Small intestine (tissue), 7 donors: ENCODE measurements at regions not wholly inside any gene's neighbourhood (a gene's known extent, or its start where the extent isn't known, plus 50 kb on each side); places are given as distances from the start of the nearest gene placed in this dataset.
"Not testable (repeated sequence)": the region's sequence is repeated elsewhere in the genome, so short reads cannot be mapped to it uniquely, and the experiment has no call there.

ENCODE experiments used
- DNase-seq, 2 donors: peaks; one replicate each; pipeline versions ENCODE4 v3.0.0 to v3.0.0-alpha.2; 2013
- FAIRE-seq: peaks from 2 replicates; lab custom pipeline; 2012; peaks lifted over from hg19 to GRCh38; lab: Jason Lieb, UNC
- H3K27ac ChIP-seq, 3 donors: one replicate each; pipeline ENCODE4 v1.5.1; 2013; ENCODE audit warnings: low read length in 2 of 3, mild to moderate bottlenecking in 2 of 3, control low read depth in 1 of 3, inconsistent platforms in 1 of 3, low read depth in 1 of 3, moderate library complexity in 1 of 3
- H3K27me3 ChIP-seq, 3 donors: one replicate each; pipeline ENCODE4 v1.6.1; 2013; ENCODE audit warnings: low read length in 3 of 3, inconsistent platforms in 1 of 3; ENCODE audit not compliant: control insufficient read depth in 3 of 3, insufficient read depth in 3 of 3
- H3K36me3 ChIP-seq, 3 donors: one replicate each; pipeline ENCODE4 v1.6.1; 2013; ENCODE audit warnings: low read length in 3 of 3, inconsistent platforms in 1 of 3, low read depth in 1 of 3, mild to moderate bottlenecking in 1 of 3, moderate library complexity in 1 of 3; ENCODE audit not compliant: control insufficient read depth in 3 of 3, insufficient read depth in 2 of 3
- H3K4me1 ChIP-seq, 3 donors: one replicate each; pipeline ENCODE4 v1.6.1; 2013; ENCODE audit warnings: low read length in 2 of 3, inconsistent platforms in 1 of 3, low read depth in 1 of 3, mild to moderate bottlenecking in 1 of 3, moderate library complexity in 1 of 3; ENCODE audit not compliant: control insufficient read depth in 3 of 3, insufficient read depth in 2 of 3
- H3K4me3 ChIP-seq, 3 donors: one replicate each; pipeline ENCODE4 v1.5.1; 2013; ENCODE audit warnings: low read length in 3 of 3, control low read depth in 1 of 3, inconsistent platforms in 1 of 3, low read depth in 1 of 3, mild to moderate bottlenecking in 1 of 3, moderate library complexity in 1 of 3
- H3K9me3 ChIP-seq, 2 donors: one replicate each; pipeline ENCODE4 v1.6.1; 2013; ENCODE audit warnings: low read depth in 1 of 2, low read length in 1 of 2; ENCODE audit not compliant: control insufficient read depth in 2 of 2, insufficient read depth in 1 of 2
- WGBS, 3 donors: extraction: QIAGEN DNeasy Blood & Tissue Kit; methylation state at CpG; one replicate each; pipeline ENCODE4 v1.1.7; 2013; 5-methylcytosine and 5-hydroxymethylcytosine counted together
- donor health status: healthy with polysubstance abuse.
- donor health status: control.
- donor health status: control.
- donor health status: Bipolar disorder and iron deficiency.
- donor health status: healthy.

DNA sequence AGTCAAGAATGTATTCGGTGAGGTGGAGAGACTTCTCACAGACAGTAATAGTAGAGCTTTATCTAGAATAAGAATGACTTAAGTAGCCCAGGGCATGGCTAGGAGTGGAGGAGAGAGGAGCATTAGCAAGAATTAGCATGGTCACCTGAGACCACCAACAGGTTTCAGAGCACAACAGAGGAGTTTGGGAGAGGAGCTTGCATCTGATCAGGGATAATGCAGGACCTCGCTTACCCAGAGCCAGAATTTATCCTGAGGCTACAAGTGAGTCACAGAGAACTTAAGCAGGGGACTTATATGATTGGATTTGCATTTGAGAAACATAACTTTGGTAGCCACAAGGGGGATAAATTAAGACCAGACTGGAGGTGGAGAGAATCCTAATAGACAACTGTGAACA, 102.1 kb upstream of the FNDC3A start:
- Histone ChIP-seq H3K9me3 (no peaks in the 10 kb centered on the region), H3K4me3 (no peak overlapping the region), H3K27ac (no peak overlapping the region), H3K4me1 (peaks cover 0 to 12% (median 0%) of the 10 kb centered on the region in 3 donors), H3K36me3 (no peaks in the 10 kb centered on the region), H3K27me3 (peaks cover 0 to 2% (median 2%) of the 10 kb centered on the region in 3 donors)
- FAIRE-seq, result no peak
- DNase-seq, result no peak
- 67 to 74% (median 67%) methylated on average over 2 of the region's 2 CpGs for WGBS, 3 donors

- Histone ChIP-seq H3K9me3 (no peaks in the 10 kb centered on the region), H3K4me1 (peaks cover 0 to 12% (median 0%) of the 10 kb centered on the region in 3 donors), H3K4me3 (no peak overlapping the region), H3K36me3 (no peaks in the 10 kb centered on the region), H3K27ac (peak overlapping the region in 1 of 3 donors; percentile 5), H3K27me3 (peaks cover 0 to 2% (median 2%) of the 10 kb centered on the region in 3 donors)
- no peak for FAIRE-seq
- DNase-seq, result peak; percentile 53 to 69
- 37 to 58% (median 54%) methylated on average over 3 of the region's 3 CpGs for whole genome bisulfite sequencing, 3 donors
Measured at GRCh38 chr13:48874165-48874564, 101.5 kb upstream of the FNDC3A start.

GRCh38 chr13:48875047-48875446, 100.7 kb upstream of the FNDC3A start:
- Histone ChIP-seq H3K4me1 (peaks cover 0 to 12% (median 0%) of the 10 kb centered on the region in 3 donors), H3K36me3 (no peaks in the 10 kb centered on the region), H3K27me3 (peaks cover 0 to 2% (median 2%) of the 10 kb centered on the region in 3 donors), H3K4me3 (no peak overlapping the region), H3K9me3 (no peaks in the 10 kb centered on the region), H3K27ac (no peak overlapping the region)
- WGBS, 3 donors, result 46 to 51% (median 47%) methylated on average over 4 of the region's 4 CpGs
- DNase-seq (no peak), FAIRE-seq (no peak)

DNA sequence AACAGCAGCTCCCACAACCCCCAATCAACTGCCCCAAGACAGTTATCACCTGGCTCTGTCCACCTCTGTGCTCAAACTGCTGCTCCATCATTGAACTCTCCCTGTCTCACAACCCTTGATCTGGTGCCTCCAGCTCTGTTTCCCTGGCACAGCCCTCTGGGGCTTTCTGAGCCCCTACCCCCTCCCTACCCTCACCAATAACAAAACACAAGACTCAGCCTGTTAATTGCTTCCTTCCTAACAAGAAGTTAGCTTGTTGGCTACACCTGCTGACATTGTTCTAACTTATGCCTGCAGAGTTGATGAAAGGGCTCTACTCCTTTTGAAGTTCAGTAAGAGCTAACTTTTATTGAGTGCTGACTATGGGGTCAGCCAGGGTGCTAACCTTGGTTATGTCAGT, 99.4 kb upstream of the FNDC3A start:
- no peak for FAIRE-seq
- peaks cover 0 to 12% (median 0%) of the 10 kb centered on the region in 3 donors for H3K4me1 ChIP-seq

DNA sequence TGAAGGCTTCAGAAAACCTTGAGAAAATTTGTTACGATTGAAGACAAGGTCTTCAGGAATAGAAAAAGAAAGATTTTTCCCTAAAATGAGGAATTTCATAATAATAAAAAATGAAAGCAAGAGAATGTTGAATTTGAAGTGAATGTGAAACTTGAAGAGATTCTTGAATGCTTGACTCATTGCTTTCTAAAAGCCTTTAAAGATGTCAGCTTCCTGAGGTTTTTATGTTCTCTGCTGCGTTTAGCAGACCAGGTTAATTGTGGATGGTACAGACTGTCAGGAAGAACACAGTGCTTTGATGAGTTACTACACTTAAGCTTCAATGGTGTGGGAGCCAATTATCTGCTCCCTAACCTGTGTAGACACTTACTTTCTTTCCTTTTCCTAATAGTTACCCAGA, 96.3 kb upstream of the FNDC3A start:
- 53 to 70% (median 69%) methylated on average over 2 of the region's 2 CpGs for WGBS, 3 donors
- Histone ChIP-seq H3K27ac (no peak overlapping the region), H3K4me3 (no peak overlapping the region), H3K9me3 (no peaks in the 10 kb centered on the region), H3K27me3 (peaks cover 0 to 2% (median 0%) of the 10 kb centered on the region in 3 donors), H3K4me1 (peaks cover 0 to 2% (median 0%) of the 10 kb centered on the region in 3 donors), H3K36me3 (no peaks in the 10 kb centered on the region)
- DNase-seq (no peak), FAIRE-seq (no peak)

More for the DNA sequence above, 99.4 kb upstream of the FNDC3A start:
- peaks cover 0 to 2% (median 0%) of the 10 kb centered on the region in 3 donors for H3K27me3 ChIP-seq
- no peaks in the 10 kb centered on the region for H3K36me3 ChIP-seq
- no peak for DNase-seq
- H3K9me3 ChIP-seq, result no peaks in the 10 kb centered on the region
- H3K27ac ChIP-seq, result no peak overlapping the region
- no peak overlapping the region for H3K4me3 ChIP-seq

DNA sequence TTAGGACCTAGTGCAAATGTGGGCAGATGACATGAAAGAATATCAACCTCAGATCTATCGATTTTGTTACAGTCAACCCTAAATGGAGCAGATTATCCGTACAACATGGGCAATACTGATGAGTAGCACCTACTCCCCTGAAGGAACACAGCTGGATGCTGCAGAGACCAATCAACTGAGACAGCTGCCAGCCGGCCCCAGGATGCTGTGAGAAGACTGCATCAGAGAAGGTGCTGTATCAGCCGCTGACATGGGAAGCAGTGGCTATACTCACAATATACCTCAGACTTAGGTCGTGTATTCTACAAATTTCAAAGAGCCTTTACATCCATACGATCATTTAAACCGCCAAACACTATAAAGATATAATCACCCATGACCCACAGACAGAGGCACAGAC, 95.9 kb upstream of the FNDC3A start:
- DNase-seq (no peak), FAIRE-seq (no peak)
- WGBS, 3 donors, result 84 to 86% (median 85%) methylated on average over 7 of the region's 7 CpGs
- Histone ChIP-seq H3K4me1 (no peaks in the 10 kb centered on the region), H3K27me3 (peaks cover 0 to 2% (median 0%) of the 10 kb centered on the region in 3 donors), H3K4me3 (no peak overlapping the region), H3K27ac (no peak overlapping the region), H3K9me3 (no peaks in the 10 kb centered on the region), H3K36me3 (no peaks in the 10 kb centered on the region)

GRCh38 chr13:48883786-48884185, 91.9 kb upstream of the FNDC3A start:
- H3K4me3 ChIP-seq, DNase-seq, H3K9me3 ChIP-seq, H3K4me1 ChIP-seq, H3K36me3 ChIP-seq, H3K27ac ChIP-seq, H3K27me3 ChIP-seq, FAIRE-seq: not testable (repeated sequence)
- WGBS, 3 donors, result 83 to 92% (median 90%) methylated on average over 1 of the region's 1 CpG

DNA sequence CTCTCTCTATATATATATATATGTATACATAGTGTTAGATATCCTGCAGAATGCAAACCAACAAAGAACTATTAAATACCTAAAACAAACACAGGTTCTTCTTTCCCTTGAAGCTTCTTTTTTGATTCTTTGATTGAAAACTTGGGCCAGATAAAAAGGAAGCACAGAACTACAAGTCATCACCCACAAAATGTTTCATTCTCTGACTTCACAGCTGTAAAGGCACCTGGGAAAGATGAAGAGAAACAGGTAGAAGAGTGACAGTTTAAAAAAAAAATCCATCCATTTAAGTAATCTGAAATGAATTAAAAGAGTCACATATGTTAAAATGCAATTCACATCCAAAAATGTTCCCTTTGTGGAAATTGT, 90.7 kb upstream of the FNDC3A start:
- Histone ChIP-seq H3K9me3 (no peaks in the 10 kb centered on the region), H3K27ac (no peak overlapping the region), H3K4me3 (no peak overlapping the region), H3K27me3 (no peaks in the 10 kb centered on the region), H3K4me1 (no peaks in the 10 kb centered on the region), H3K36me3 (no peaks in the 10 kb centered on the region)
- no peak for DNase-seq
- FAIRE-seq, result no peak

- H3K4me3 ChIP-seq, result no peak overlapping the region
- no peaks in the 10 kb centered on the region for H3K27me3 ChIP-seq
- no peaks in the 10 kb centered on the region for H3K36me3 ChIP-seq
- no peak for DNase-seq
- no peak overlapping the region for H3K27ac ChIP-seq
- no peaks in the 10 kb centered on the region for H3K9me3 ChIP-seq
- no peaks in the 10 kb centered on the region for H3K4me1 ChIP-seq
- WGBS, 3 donors, result 90 to 93% (median 92%) methylated on average over 5 of the region's 5 CpGs
- no peak for FAIRE-seq
Measured at GRCh38 chr13:48888613-48889012, 87.1 kb upstream of the FNDC3A start.
